Neural crest cell (in vitro differentiated cells): ENCODE measurements at regions not wholly inside any gene's neighbourhood (a gene's known extent, or its start where the extent isn't known, plus 50 kb on each side); places are given as distances from the start of the nearest gene placed in this dataset.
"Not testable (repeated sequence)": the region's sequence is repeated elsewhere in the genome, so short reads cannot be mapped to it uniquely, and the experiment has no call there.

Source experiments
- DNase-seq: peaks from one replicate; pipeline ENCODE4 v3.0.0; 2021; ENCODE audit warnings: low read depth, mixed read lengths, low spot score
- H3K27ac Mint-ChIP-seq: one replicate; pipeline ENCODE4 v1.8.0; 2021; ENCODE audit warnings: mild to moderate bottlenecking, mixed read lengths; ENCODE audit not compliant: unreplicated experiment
- H3K27me3 Mint-ChIP-seq: 2 replicates; pipeline ENCODE4 v1.8.0; 2021; ENCODE audit warnings: low read depth, mild to moderate bottlenecking, mixed read lengths
- H3K36me3 Mint-ChIP-seq: 2 replicates; pipeline ENCODE4 v1.8.0; 2021; ENCODE audit warnings: low read depth, mild to moderate bottlenecking, mixed read lengths
- H3K4me1 Mint-ChIP-seq: 2 replicates; pipeline ENCODE4 v1.8.0; 2021; ENCODE audit warnings: mixed read lengths
- H3K4me3 Mint-ChIP-seq: one replicate; pipeline ENCODE4 v1.8.0; 2021; ENCODE audit warnings: mild to moderate bottlenecking, mixed read lengths
- H3K9me3 Mint-ChIP-seq: 2 replicates; pipeline ENCODE4 v1.8.0; 2021; ENCODE audit warnings: mixed read lengths
- CTCF ChIP-seq: fragments of 200-600 bp; sonication (generic); conservative IDR thresholded peaks from 2 replicates; pipeline ENCODE4 v1.5.0; 2021; ENCODE audit warnings: antibody characterized with exemption, mild to moderate bottlenecking

- H3K27ac Mint-ChIP-seq = no peak overlapping the region
- H3K27me3 Mint-ChIP-seq = no peaks in the 10 kb centered on the region
- no peak overlapping the region for H3K4me3 Mint-ChIP-seq
- H3K4me1 Mint-ChIP-seq = no peaks in the 10 kb centered on the region
- no peak for DNase-seq
- H3K36me3 Mint-ChIP-seq = no peaks in the 10 kb centered on the region
- no peak for TF ChIP-seq CTCF
- H3K9me3 Mint-ChIP-seq = no peaks in the 10 kb centered on the region
Measured at GRCh38 chr11:90630176-90630575, 407.3 kb upstream of the CHORDC1 start.

DNA sequence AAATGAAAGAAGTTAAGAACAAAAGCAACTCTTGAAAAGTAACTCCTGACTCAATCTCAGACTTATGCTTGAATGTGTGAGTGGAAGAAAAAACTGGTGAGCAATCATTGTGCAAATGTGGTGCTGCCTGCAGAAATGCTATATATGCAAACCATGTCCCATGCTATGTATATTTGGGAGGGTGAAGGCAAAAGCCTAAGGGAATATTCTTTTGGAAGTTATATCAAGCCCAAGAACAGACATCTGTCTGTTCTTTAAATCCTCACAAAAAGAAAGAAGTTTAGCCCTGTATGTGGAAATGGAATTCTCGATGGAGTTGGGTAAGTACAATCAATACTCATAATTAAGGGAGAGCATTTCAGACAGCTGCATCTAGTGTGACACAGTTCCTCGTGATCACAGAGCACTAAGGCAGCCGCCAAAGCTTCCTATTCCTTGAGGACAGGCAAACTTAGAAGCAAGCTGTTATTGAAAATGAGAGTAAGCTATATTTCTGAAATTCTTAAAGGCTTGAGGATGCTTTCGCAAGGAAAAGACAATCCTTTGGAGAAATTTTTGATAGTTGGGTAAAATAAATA lies 406.5 kb upstream of the CHORDC1 start:
- no peak overlapping the region for H3K27ac Mint-ChIP-seq
- H3K4me1 Mint-ChIP-seq = no peaks in the 10 kb centered on the region
- no peak for DNase-seq

DNA sequence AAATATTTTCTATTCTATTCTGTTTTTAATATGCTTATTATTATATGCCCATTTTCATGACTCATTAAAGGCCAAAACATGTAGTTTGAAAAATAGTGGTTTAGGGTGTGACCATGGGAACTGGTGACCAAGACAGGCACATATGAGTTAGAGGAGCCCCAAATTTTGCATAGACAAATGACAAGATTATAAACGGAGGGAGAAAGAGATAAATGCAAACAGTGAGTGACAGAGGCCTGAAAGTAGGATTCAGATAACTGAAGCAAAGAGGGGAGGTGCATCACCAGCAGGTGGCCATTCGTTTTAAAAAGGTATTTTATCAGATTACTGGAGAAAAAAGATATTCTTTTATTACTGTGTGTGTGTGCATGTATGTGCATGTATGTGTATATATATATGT lies 391.5 kb upstream of the CHORDC1 start:
- Mint-ChIP-seq H3K9me3 (no peaks in the 10 kb centered on the region), H3K4me1 (no peaks in the 10 kb centered on the region), H3K36me3 (no peaks in the 10 kb centered on the region), H3K27ac (no peak overlapping the region), H3K4me3 (no peak overlapping the region), H3K27me3 (no peaks in the 10 kb centered on the region)
- DNase-seq = no peak
- TF ChIP-seq CTCF = no peak

More for the DNA sequence above, 406.5 kb upstream of the CHORDC1 start:
- Mint-ChIP-seq H3K4me3 (no peak overlapping the region), H3K36me3 (no peaks in the 10 kb centered on the region), H3K27me3 (no peaks in the 10 kb centered on the region), H3K9me3 (no peaks in the 10 kb centered on the region)
- no peak for TF ChIP-seq CTCF

DNA sequence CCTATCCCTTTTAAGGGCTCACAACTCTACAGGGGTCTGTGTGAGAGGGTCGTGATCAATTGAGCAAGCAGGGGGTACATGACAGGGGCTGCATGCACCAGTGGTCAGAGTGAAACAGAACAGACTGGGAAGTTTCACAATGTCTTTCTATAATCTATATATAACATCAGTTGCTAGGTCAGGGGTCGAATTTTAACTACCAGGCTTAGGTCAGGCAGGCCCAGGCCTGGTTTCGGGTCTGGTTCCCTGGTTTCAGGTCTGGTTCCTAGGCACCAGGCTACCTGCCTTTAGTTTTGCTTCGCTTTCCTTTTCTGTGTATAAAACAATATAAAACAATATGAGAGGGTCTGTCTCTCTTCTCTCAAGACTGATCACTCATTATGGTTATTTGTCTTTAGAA lies 390.2 kb upstream of the CHORDC1 start:
- H3K27me3 Mint-ChIP-seq, H3K4me1 Mint-ChIP-seq, H3K36me3 Mint-ChIP-seq, H3K27ac Mint-ChIP-seq, H3K9me3 Mint-ChIP-seq, H3K4me3 Mint-ChIP-seq, DNase-seq: not testable (repeated sequence)

DNA sequence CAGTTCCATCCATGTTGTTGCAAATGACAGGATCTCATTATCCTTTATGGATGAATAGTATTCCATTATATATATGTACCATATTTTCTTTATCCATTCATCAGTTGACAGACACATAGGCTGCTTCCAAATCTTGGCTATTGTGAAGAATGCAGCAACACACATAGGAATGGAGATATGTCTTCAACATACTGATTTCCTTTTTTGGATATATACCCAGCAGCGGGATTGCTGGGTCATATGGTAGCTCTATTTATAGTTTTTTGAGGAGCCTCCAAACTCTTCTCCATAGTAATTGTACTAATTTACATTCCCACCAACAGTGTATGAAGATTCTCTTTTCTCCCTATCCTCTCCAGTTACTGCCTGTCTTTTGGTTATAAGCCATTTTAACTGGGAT lies 383.9 kb upstream of the CHORDC1 start:
- TF ChIP-seq CTCF = no peak
- Mint-ChIP-seq H3K4me3 (no peak overlapping the region), H3K36me3 (no peaks in the 10 kb centered on the region), H3K27ac (no peak overlapping the region), H3K9me3 (no peaks in the 10 kb centered on the region), H3K4me1 (no peaks in the 10 kb centered on the region), H3K27me3 (no peaks in the 10 kb centered on the region)
- no peak for DNase-seq

GRCh38 chr11:90601261-90601660 lies 378.4 kb upstream of the CHORDC1 start:
- no peak overlapping the region for H3K4me3 Mint-ChIP-seq
- no peak overlapping the region for H3K27ac Mint-ChIP-seq
- DNase-seq = no peak
- H3K9me3 Mint-ChIP-seq = no peaks in the 10 kb centered on the region
- H3K36me3 Mint-ChIP-seq = no peaks in the 10 kb centered on the region
- TF ChIP-seq CTCF = no peak
- H3K27me3 Mint-ChIP-seq = no peaks in the 10 kb centered on the region
- no peaks in the 10 kb centered on the region for H3K4me1 Mint-ChIP-seq
